Astrocyte (in vitro differentiated cells and primary cell): ENCODE measurements at regions not wholly inside any gene's neighbourhood (a gene's known extent, or its start where the extent isn't known, plus 50 kb on each side); places are given as distances from the start of the nearest gene placed in this dataset.

Experiments used
- DNase-seq: peaks from one replicate; pipeline ENCODE4 v3.0.0-alpha.2; 2010; ENCODE audit warnings: low read depth
- FAIRE-seq: peaks from 2 replicates; lab custom pipeline; 2011; peaks lifted over from hg19 to GRCh38; lab: Jason Lieb, UNC
- H2AFZ ChIP-seq: 2 replicates; pipeline ENCODE4 v1.6.0; 2012; ENCODE audit warnings: low read depth, low read length, inconsistent platforms
- H3K27ac ChIP-seq: 2 replicates; pipeline ENCODE4 v1.5.1; 2011; ENCODE audit warnings: low read depth, low read length, inconsistent platforms
- H3K27me3 ChIP-seq: 2 replicates; pipeline ENCODE4 v1.6.0; 2011; ENCODE audit warnings: low read length, inconsistent platforms; ENCODE audit not compliant: insufficient read depth
- H3K36me3 ChIP-seq: 2 replicates; pipeline ENCODE4 v1.5.1; 2011; ENCODE audit warnings: low read length, inconsistent platforms; ENCODE audit not compliant: insufficient read depth
- H3K4me1 ChIP-seq: 2 replicates; pipeline ENCODE4 v1.5.1; 2011; ENCODE audit warnings: low read length, inconsistent platforms; ENCODE audit not compliant: insufficient read depth
- H3K4me2 ChIP-seq: 2 replicates; pipeline ENCODE4 v1.6.0; 2012; ENCODE audit warnings: low read length, inconsistent platforms
- H3K4me3 ChIP-seq: 2 replicates; pipeline ENCODE4 v1.5.1; 2011; ENCODE audit warnings: low read depth, mild to moderate bottlenecking, low read length, inconsistent platforms; ENCODE audit not compliant: insufficient read depth
- H3K79me2 ChIP-seq: 2 replicates; pipeline ENCODE4 v1.6.0; 2012; ENCODE audit warnings: mild to moderate bottlenecking, low read length, inconsistent platforms; ENCODE audit not compliant: insufficient read depth
- H3K9ac ChIP-seq: 2 replicates; pipeline ENCODE4 v1.6.0; 2012; ENCODE audit warnings: mild to moderate bottlenecking, low read length, inconsistent platforms
- H3K9me3 ChIP-seq: 2 replicates; pipeline ENCODE4 v1.5.1; 2012; ENCODE audit warnings: low read depth, mild to moderate bottlenecking, low read length, inconsistent platforms; ENCODE audit not compliant: insufficient read depth
- H4K20me1 ChIP-seq: 2 replicates; pipeline ENCODE4 v1.6.0; 2012; ENCODE audit warnings: low read length, inconsistent platforms; ENCODE audit not compliant: insufficient read depth
- H3K27ac Mint-ChIP-seq: one replicate; pipeline ENCODE4 v1.8.0; 2021; ENCODE audit warnings: mild to moderate bottlenecking, mixed read lengths; ENCODE audit not compliant: unreplicated experiment
- H3K27me3 Mint-ChIP-seq: one replicate; pipeline ENCODE4 v1.8.0; 2021; ENCODE audit warnings: low read depth, mixed read lengths; ENCODE audit not compliant: unreplicated experiment
- H3K36me3 Mint-ChIP-seq: one replicate; pipeline ENCODE4 v1.8.0; 2021; ENCODE audit warnings: low read depth, mixed read lengths; ENCODE audit not compliant: unreplicated experiment
- H3K4me1 Mint-ChIP-seq: one replicate; pipeline ENCODE4 v1.8.0; 2021; ENCODE audit warnings: low read depth, mixed read lengths; ENCODE audit not compliant: unreplicated experiment
- H3K4me3 Mint-ChIP-seq: one replicate; pipeline ENCODE4 v1.8.0; 2021; ENCODE audit warnings: mild to moderate bottlenecking, moderate library complexity, mixed read lengths; ENCODE audit not compliant: unreplicated experiment
- H3K9me3 Mint-ChIP-seq: one replicate; pipeline ENCODE4 v1.8.0; 2021; ENCODE audit warnings: mild to moderate bottlenecking, mixed read lengths; ENCODE audit not compliant: unreplicated experiment
- CTCF ChIP-seq: IDR thresholded peaks from 2 replicates; pipeline ENCODE4 v1.5.1; 2011; ENCODE audit warnings: low read depth, mild to moderate bottlenecking, inconsistent platforms, low read length, moderate library complexity; ENCODE audit not compliant: insufficient read depth
- EZH2 ChIP-seq: IDR thresholded peaks from 2 replicates; pipeline ENCODE4 v1.6.1; 2012; ENCODE audit warnings: mild to moderate bottlenecking, low read length, inconsistent platforms; ENCODE audit not compliant: insufficient read depth

DNA sequence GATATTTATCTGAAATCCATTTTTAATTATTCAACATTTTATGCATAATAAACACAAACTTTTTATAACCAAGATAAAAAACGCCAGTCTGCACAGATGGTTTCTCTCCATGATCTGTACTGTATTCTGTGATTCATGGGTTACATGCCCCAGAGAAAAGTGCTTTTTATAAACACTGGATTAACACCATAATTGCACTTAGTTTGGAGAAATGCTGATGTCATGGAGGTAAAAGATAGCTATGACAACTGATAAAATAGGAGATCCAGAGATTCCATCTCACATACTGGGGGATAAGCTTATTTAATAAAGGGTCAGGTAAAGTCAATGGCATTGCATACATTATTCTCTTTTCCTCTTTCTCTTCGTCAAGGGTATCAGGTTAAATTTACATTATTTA, 1460.4 kb upstream of the ALCAM start:
- H3K79me2 ChIP-seq, result no peaks in the 10 kb centered on the region
- Mint-ChIP-seq H3K27me3 (no peaks in the 10 kb centered on the region), H3K9me3 (no peaks in the 10 kb centered on the region), H3K4me3 (no peak overlapping the region), H3K36me3 (no peaks in the 10 kb centered on the region), H3K4me1 (no peaks in the 10 kb centered on the region), H3K27ac (no peak overlapping the region)
- H3K27me3 ChIP-seq, result no peaks in the 10 kb centered on the region
- H3K4me2 ChIP-seq, result no peak overlapping the region
- H3K4me3 ChIP-seq, result no peak overlapping the region
- H3K27ac ChIP-seq, result no peak overlapping the region
- H4K20me1 ChIP-seq, result no peaks in the 10 kb centered on the region
- H3K36me3 ChIP-seq, result no peaks in the 10 kb centered on the region
- FAIRE-seq (no peak), DNase-seq (no peak)
- no peak overlapping the region for H2AFZ ChIP-seq
- no peaks in the 10 kb centered on the region for H3K4me1 ChIP-seq
- no peaks in the 10 kb centered on the region for H3K9me3 ChIP-seq
- no peak for TF ChIP-seq EZH2
- TF ChIP-seq CTCF, result no peak
- no peak overlapping the region for H3K9ac ChIP-seq

GRCh38 chr3:103906808-103907207, 1459.9 kb upstream of the ALCAM start:
- H3K9me3 ChIP-seq, result no peaks in the 10 kb centered on the region
- no peak overlapping the region for H3K4me3 Mint-ChIP-seq
- H4K20me1 ChIP-seq, result no peaks in the 10 kb centered on the region
- no peaks in the 10 kb centered on the region for H3K27me3 Mint-ChIP-seq
- no peaks in the 10 kb centered on the region for H3K4me1 ChIP-seq
- H3K4me3 ChIP-seq, result no peak overlapping the region
- no peak overlapping the region for H3K4me2 ChIP-seq
- H2AFZ ChIP-seq, result no peak overlapping the region
- no peaks in the 10 kb centered on the region for H3K36me3 ChIP-seq
- TF ChIP-seq CTCF (no peak), EZH2 (no peak)
- H3K27me3 ChIP-seq, result no peaks in the 10 kb centered on the region
- no peak for DNase-seq
- H3K79me2 ChIP-seq, result no peaks in the 10 kb centered on the region
- no peaks in the 10 kb centered on the region for H3K4me1 Mint-ChIP-seq
- H3K36me3 Mint-ChIP-seq, result no peaks in the 10 kb centered on the region
- no peak overlapping the region for H3K27ac Mint-ChIP-seq
- no peak for FAIRE-seq
- H3K9ac ChIP-seq, result no peak overlapping the region
- no peaks in the 10 kb centered on the region for H3K9me3 Mint-ChIP-seq
- H3K27ac ChIP-seq, result no peak overlapping the region

DNA sequence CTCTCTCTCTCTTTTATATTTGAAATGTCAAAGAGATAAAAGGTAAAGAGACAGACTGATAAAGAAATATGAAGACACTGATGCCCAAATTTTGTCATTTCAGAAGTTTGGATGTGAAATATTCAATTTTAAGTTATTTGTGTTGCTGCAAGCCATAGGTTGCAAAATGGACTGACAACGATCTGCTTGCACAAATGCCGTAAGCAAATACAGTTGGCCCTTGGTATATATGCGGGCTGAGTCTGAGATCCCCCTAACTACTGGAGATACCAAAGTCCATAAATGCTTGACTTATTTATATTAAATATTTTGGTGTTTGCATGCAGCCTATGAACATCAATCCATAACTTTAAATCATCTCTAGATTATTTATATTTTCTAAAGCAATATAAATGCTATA, 1459.1 kb upstream of the ALCAM start:
- FAIRE-seq, result no peak
- TF ChIP-seq CTCF, result no peak
- no peak for TF ChIP-seq EZH2

More for the DNA sequence above, 1459.1 kb upstream of the ALCAM start:
- H3K4me2 ChIP-seq, result no peak overlapping the region
- H3K4me3 Mint-ChIP-seq, result no peak overlapping the region
- H3K27ac Mint-ChIP-seq, result no peak overlapping the region
- H3K9ac ChIP-seq, result no peak overlapping the region
- no peaks in the 10 kb centered on the region for H3K79me2 ChIP-seq
- no peaks in the 10 kb centered on the region for H3K4me1 ChIP-seq
- no peaks in the 10 kb centered on the region for H3K27me3 ChIP-seq
- H3K9me3 ChIP-seq, result no peaks in the 10 kb centered on the region
- H3K36me3 Mint-ChIP-seq, result no peaks in the 10 kb centered on the region
- no peak overlapping the region for H2AFZ ChIP-seq
- no peak overlapping the region for H3K27ac ChIP-seq
- no peak for DNase-seq
- no peaks in the 10 kb centered on the region for H3K4me1 Mint-ChIP-seq
- no peaks in the 10 kb centered on the region for H4K20me1 ChIP-seq
- no peaks in the 10 kb centered on the region for H3K27me3 Mint-ChIP-seq
- H3K36me3 ChIP-seq, result no peaks in the 10 kb centered on the region
- no peak overlapping the region for H3K4me3 ChIP-seq
- H3K9me3 Mint-ChIP-seq, result no peaks in the 10 kb centered on the region
